CD14-positive monocyte (primary cell): ENCODE measurements at regions not wholly inside any gene's neighbourhood (a gene's known extent, or its start where the extent isn't known, plus 50 kb on each side); places are given as distances from the start of the nearest gene placed in this dataset.
"Not testable (repeated sequence)": the region's sequence is repeated elsewhere in the genome, so short reads cannot be mapped to it uniquely, and the experiment has no call there.

Experiments
- DNase-seq, 3 donors: peaks; one replicate each; pipeline ENCODE4 v3.0.0-alpha.2; 2011 to 2022
- H2AFZ ChIP-seq: 2 replicates; pipeline ENCODE4 v1.6.0; 2012; ENCODE audit warnings: mild to moderate bottlenecking, low read depth, low read length, inconsistent platforms; ENCODE audit not compliant: insufficient read depth, poor library complexity, severe bottlenecking
- H3K27ac ChIP-seq, 2 donors: 1 replicate in 1 of 2; 2 replicates in 1 of 2; pipeline ENCODE4 v1.5.1; 2012 to 2013; ENCODE audit warnings: low read length in 2 of 2, control low read depth in 1 of 2, inconsistent platforms in 1 of 2, low read depth in 1 of 2, mild to moderate bottlenecking in 1 of 2
- H3K27me3 ChIP-seq, 2 donors: one replicate each; pipeline versions ENCODE4 v1.6.0 to v1.6.1; 2011 to 2013; ENCODE audit warnings: low read length in 2 of 2; ENCODE audit not compliant: control insufficient read depth in 2 of 2, insufficient read depth in 2 of 2
- H3K36me3 ChIP-seq, 2 donors: replicated peaks in 1 of 2; 1 replicate in 1 of 2; 2 replicates in 1 of 2; pipeline versions ENCODE4 v1.5.1 to v1.6.1; 2012 to 2013; ENCODE audit warnings: low read length in 2 of 2, control low read depth in 1 of 2, inconsistent platforms in 1 of 2, mild to moderate bottlenecking in 1 of 2; ENCODE audit not compliant: insufficient read depth in 2 of 2, control insufficient read depth in 1 of 2
- H3K4me1 ChIP-seq, 2 donors: 1 replicate in 1 of 2; 2 replicates in 1 of 2; pipeline versions ENCODE4 v1.5.1 to v1.6.1; 2012 to 2013; ENCODE audit warnings: low read length in 2 of 2, control low read depth in 1 of 2, inconsistent platforms in 1 of 2, mild to moderate bottlenecking in 1 of 2, moderate library complexity in 1 of 2; ENCODE audit not compliant: insufficient read depth in 2 of 2, control insufficient read depth in 1 of 2
- H3K4me2 ChIP-seq: replicated peaks from 2 replicates; pipeline ENCODE3; 2012; ENCODE audit warnings: low read length, moderate library complexity, mild to moderate bottlenecking; ENCODE audit not compliant: poor library complexity, severe bottlenecking; ENCODE audit errors: extremely low read depth
- H3K4me3 ChIP-seq, 3 experiments: fragments of 200-600 bp in 1 of 3; sonication (generic) in 1 of 3; replicated peaks in 1 of 3; 1 replicate in 2 of 3; 2 replicates in 1 of 3; pipeline ENCODE4 v1.5.1; 2011 to 2013; ENCODE audit warnings: low read length in 3 of 3, mild to moderate bottlenecking in 3 of 3, control low read depth in 2 of 3, low read depth in 2 of 3, inconsistent platforms in 1 of 3, moderate library complexity in 1 of 3
- H3K79me2 ChIP-seq: 2 replicates; pipeline ENCODE4 v1.6.0; 2012; ENCODE audit warnings: mild to moderate bottlenecking, control low read depth, inconsistent platforms, low read length, moderate library complexity; ENCODE audit not compliant: insufficient read depth
- H3K9ac ChIP-seq: 2 replicates; pipeline ENCODE4 v1.6.0; 2017; ENCODE audit warnings: low read length, mild to moderate bottlenecking; ENCODE audit not compliant: insufficient read depth, poor library complexity, severe bottlenecking
- H3K9me3 ChIP-seq, 2 donors: replicated peaks in 1 of 2; 1 replicate in 1 of 2; 2 replicates in 1 of 2; pipeline versions ENCODE4 v1.5.1 to v1.6.1; 2012 to 2013; ENCODE audit warnings: low read length in 2 of 2, control low read depth in 1 of 2; ENCODE audit not compliant: control insufficient read depth in 1 of 2, insufficient read depth in 1 of 2
- H4K20me1 ChIP-seq: 2 replicates; pipeline ENCODE4 v1.6.0; 2012; ENCODE audit warnings: mild to moderate bottlenecking, low read length, control low read depth, moderate library complexity; ENCODE audit not compliant: insufficient read depth
- H3K27ac Mint-ChIP-seq, 7 donors: one replicate each; pipeline ENCODE4 v1.8.0; 2020; ENCODE audit warnings: mild to moderate bottlenecking in 7 of 7, mixed read lengths in 7 of 7, moderate library complexity in 6 of 7, inconsistent platforms in 2 of 7
- H3K27me3 Mint-ChIP-seq, 3 donors: one replicate each; pipeline ENCODE4 v1.8.0; 2021 to 2022; ENCODE audit warnings: low read depth in 3 of 3, mild to moderate bottlenecking in 3 of 3, mixed read lengths in 3 of 3, moderate library complexity in 3 of 3, inconsistent platforms in 1 of 3
- H3K36me3 Mint-ChIP-seq, 2 donors: one replicate each; pipeline ENCODE4 v1.8.0; 2020; ENCODE audit warnings: mixed read lengths in 2 of 2, inconsistent platforms in 1 of 2, mild to moderate bottlenecking in 1 of 2
- H3K4me1 Mint-ChIP-seq: one replicate; pipeline ENCODE4 v1.8.0; 2020; ENCODE audit warnings: mild to moderate bottlenecking, mixed read lengths
- H3K4me3 Mint-ChIP-seq, 2 donors: one replicate each; pipeline ENCODE4 v1.8.0; 2020; ENCODE audit warnings: mild to moderate bottlenecking in 2 of 2, mixed read lengths in 2 of 2, moderate library complexity in 1 of 2
- H3K9me3 Mint-ChIP-seq, 7 donors: one replicate each; pipeline ENCODE4 v1.8.0; 2020 to 2022; ENCODE audit warnings: mixed read lengths in 7 of 7, mild to moderate bottlenecking in 6 of 7, moderate library complexity in 6 of 7, inconsistent platforms in 2 of 7
- WGBS: methylation state at CpG from one replicate; pipeline ENCODE4 v1.1.5; 2013; ENCODE audit warnings: missing lambda C conversion rate; ENCODE audit not compliant: insufficient coverage; 5-methylcytosine and 5-hydroxymethylcytosine counted together
- intact Hi-C, 2 donors: fragments of 100-400 bp; cut with micrococcal nuclease; formaldehyde crosslinking; loops; one replicate each; pipeline versions ENCODE4 v1.15.0 to v1.15.1; 2023
- TF ChIP-seq, protein P1 (sequence below): fragments of 200-600 bp; IDR thresholded peaks from one replicate; pipeline ENCODE4 v1.8.0; 2022; ENCODE audit warnings: antibody characterized with exemption, mild to moderate bottlenecking

DNA sequence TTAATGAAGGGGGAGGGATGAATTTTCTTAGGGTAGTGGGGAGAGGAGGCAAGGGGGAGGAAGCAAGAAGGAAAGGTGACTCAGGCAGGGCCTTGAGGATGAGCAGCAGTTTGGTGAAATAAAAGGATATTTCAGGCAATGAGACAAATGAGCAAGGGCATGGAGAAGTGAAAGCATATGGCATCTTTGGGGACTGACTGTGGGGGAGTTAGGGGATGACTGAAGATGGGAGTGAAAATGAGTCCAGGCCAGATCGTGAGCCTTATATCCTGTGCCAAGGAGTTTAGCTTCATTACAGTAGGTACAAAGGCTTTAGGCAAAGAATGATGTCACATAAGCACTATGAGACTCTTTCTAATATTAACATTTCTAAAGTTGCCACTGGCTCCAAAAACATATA lies 51.9 kb downstream of the ILRUN start:
- Histone ChIP-seq H3K9me3 (no peaks in the 10 kb centered on the region), H3K27ac (no peak overlapping the region), H3K36me3 (peaks cover 37 to 86% of the 10 kb centered on the region in 2 donors), H3K27me3 (no peaks in the 10 kb centered on the region), H3K79me2 (peaks cover 44% of the 10 kb centered on the region), H2AFZ (no peak overlapping the region), H3K9ac (no peak overlapping the region), H3K4me1 (no peaks in the 10 kb centered on the region), H4K20me1 (peaks cover 46% of the 10 kb centered on the region), H3K4me3 (no peak overlapping the region), H3K4me2 (no peak overlapping the region)
- TF ChIP-seq, protein P1, sequence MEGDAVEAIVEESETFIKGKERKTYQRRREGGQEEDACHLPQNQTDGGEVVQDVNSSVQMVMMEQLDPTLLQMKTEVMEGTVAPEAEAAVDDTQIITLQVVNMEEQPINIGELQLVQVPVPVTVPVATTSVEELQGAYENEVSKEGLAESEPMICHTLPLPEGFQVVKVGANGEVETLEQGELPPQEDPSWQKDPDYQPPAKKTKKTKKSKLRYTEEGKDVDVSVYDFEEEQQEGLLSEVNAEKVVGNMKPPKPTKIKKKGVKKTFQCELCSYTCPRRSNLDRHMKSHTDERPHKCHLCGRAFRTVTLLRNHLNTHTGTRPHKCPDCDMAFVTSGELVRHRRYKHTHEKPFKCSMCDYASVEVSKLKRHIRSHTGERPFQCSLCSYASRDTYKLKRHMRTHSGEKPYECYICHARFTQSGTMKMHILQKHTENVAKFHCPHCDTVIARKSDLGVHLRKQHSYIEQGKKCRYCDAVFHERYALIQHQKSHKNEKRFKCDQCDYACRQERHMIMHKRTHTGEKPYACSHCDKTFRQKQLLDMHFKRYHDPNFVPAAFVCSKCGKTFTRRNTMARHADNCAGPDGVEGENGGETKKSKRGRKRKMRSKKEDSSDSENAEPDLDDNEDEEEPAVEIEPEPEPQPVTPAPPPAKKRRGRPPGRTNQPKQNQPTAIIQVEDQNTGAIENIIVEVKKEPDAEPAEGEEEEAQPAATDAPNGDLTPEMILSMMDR = no peak
- H3K4me3 Mint-ChIP-seq = no peak overlapping the region
- peak overlapping the region in 1 of 7 donors; percentile 48 for H3K27ac Mint-ChIP-seq
- intact Hi-C loops = loop anchor here in 1 of 2 donors (10.0 kb wide), 1 partner anchor 50 kb away; the partner anchor contains the start of gene ILRUN
- WGBS = no CpG with 5 or more reads among the region's 1 CpG
- peaks cover 5% of the 10 kb centered on the region for H3K4me1 Mint-ChIP-seq
- H3K36me3 Mint-ChIP-seq = peaks cover 47 to 54% of the 10 kb centered on the region in 2 donors
- no peaks in the 10 kb centered on the region for H3K27me3 Mint-ChIP-seq
- no peak for DNase-seq
- H3K9me3 Mint-ChIP-seq = no peaks in the 10 kb centered on the region

DNA sequence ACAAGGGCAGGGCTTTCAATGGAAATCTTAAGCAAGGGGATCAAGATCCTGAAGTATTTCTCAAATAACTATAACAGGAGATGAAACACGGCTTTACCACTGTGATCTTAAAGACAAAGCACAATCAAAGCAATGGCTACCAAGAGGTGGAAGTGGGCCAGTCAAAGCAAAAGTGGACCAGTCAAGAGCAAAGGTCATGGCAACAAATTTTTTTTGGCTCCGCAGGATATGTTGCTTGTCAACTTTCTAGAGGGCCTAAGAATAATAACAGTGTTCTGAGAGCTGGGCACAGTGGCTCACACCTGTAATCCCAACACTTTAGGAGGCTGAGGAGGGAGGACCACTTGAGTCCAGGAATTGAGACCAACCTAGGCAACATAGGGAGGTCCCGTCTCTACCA lies 54.1 kb downstream of the ILRUN start:
- Mint-ChIP-seq H3K27ac (peak overlapping the region in 1 of 7 donors; percentile 16), H3K36me3 (peaks cover 46 to 68% of the 10 kb centered on the region in 2 donors), H3K4me1 (peaks cover 5% of the 10 kb centered on the region), H3K9me3 (no peaks in the 10 kb centered on the region), H3K27me3 (no peaks in the 10 kb centered on the region), H3K4me3 (no peak overlapping the region)
- Histone ChIP-seq H2AFZ (no peak overlapping the region), H4K20me1 (peaks cover 24% of the 10 kb centered on the region), H3K9me3 (no peaks in the 10 kb centered on the region), H3K4me2 (no peak overlapping the region), H3K9ac (no peak overlapping the region), H3K27ac (no peak overlapping the region), H3K36me3 (peaks cover 34 to 85% of the 10 kb centered on the region in 2 donors), H3K27me3 (no peaks in the 10 kb centered on the region), H3K4me1 (no peaks in the 10 kb centered on the region), H3K4me3 (no peak overlapping the region), H3K79me2 (peaks cover 24% of the 10 kb centered on the region)
- intact Hi-C loops = loop anchor here in 1 of 2 donors (10.0 kb wide), 1 partner anchor 52 kb away; the partner anchor contains the start of gene ILRUN
- DNase-seq = no peak
- TF ChIP-seq, protein P1 = no peak
- 100% methylated on average over 2 of the region's 3 CpGs for WGBS

DNA sequence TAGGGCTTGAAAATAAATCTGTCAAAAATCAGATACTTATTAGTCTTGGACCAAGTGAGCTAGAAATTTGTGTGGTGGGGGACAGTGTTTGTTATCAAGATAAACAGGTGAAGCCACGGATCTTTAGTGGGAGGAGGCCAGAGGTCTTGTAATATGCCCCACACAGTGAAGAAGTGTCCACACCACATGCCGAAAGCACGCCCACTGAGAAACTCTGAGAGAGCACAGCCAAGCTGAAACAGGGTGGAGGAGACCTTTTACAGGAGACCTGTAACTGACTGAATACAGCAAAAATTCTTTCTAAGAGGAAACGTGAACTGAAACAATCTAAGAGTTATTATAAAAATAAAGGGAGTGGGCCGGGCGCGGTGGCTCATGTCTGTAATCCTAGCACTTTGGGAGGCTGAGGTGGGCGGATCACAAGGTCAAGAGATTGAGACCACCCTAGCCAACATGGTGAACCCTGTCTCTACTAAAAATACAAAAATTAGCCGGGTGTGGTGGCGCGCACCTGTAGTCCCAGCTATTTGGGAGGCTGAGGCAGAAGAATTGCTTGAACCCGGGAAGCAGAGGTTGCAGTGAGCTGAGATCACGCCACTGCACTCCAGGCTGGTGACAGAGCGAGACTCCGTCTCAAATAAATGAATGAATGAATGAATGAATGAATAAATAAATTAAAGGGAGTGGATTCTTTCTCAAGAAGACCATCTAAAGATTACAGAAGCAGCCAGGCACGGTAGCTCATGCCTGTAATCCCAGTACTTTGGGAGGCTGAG lies 56.3 kb downstream of the ILRUN start:
- not testable (repeated sequence) for H3K4me1 ChIP-seq, H3K27me3 Mint-ChIP-seq, H3K27ac ChIP-seq, H3K4me2 ChIP-seq, H3K9me3 ChIP-seq, H3K4me3 Mint-ChIP-seq, H3K4me1 Mint-ChIP-seq, H3K4me3 ChIP-seq, H3K27me3 ChIP-seq, H3K9ac ChIP-seq, DNase-seq, H4K20me1 ChIP-seq, H2AFZ ChIP-seq, H3K9me3 Mint-ChIP-seq
- H3K27ac Mint-ChIP-seq = peak overlapping the region in 2 of 7 donors; percentile 30 to 33
- Histone ChIP-seq H3K36me3 (peaks cover 18 to 70% of the 10 kb centered on the region in 2 donors), H3K79me2 (peaks cover 13% of the 10 kb centered on the region)
- peaks cover 37 to 56% of the 10 kb centered on the region in 2 donors for H3K36me3 Mint-ChIP-seq
- intact Hi-C loops = loop anchor here in 1 of 2 donors (10.0 kb wide), 1 partner anchor 55 kb away; the partner anchor contains the start of gene ILRUN
- WGBS = 87% methylated on average over 3 of the region's 16 CpGs
